ENCODE measurements at regions not wholly inside any gene's neighbourhood (a gene's known extent, or its start where the extent isn't known, plus 50 kb on each side); places are given as distances from the start of the nearest gene placed in this dataset.

DNA sequence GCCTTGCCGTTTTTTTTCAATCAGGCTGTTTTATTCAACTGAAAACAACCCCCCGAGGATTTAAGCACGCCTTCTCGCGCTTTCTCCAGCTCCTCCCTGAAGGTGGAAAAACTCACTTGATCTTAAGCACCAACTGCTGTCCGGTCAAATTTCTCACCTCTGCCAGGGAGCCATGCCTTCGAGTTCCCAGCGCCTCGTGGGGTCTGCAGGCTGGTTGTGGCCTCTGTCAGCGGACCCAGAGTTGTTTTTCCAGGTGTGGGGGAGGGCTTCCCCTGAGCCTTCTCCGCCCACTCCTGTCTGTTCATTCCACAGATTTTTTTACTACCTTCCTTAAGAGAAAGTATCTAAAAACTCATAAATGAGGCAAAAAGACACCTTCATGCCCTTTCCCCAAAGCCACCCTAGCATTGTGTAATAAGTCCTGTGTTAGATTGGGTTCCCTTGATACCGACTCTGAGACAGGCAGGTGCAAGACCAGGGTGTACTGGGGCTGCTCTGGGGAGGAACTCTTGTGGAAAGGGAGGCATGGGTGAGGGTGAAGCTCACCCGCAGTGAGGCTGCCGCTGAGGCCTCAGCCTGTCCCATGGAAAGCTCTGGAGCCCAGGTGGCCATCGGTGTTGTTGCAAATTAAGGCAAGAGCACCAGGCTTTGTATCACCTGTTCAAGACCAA lies 101.6 kb downstream of the AXIN2 start:
- H3K4me1 ChIP-seq (ENCODE audit: control insufficient read depth in 3 of 3, insufficient read depth in 3 of 3, low read length in 3 of 3): peaks cover 14 to 40% (median 37%) of the 10 kb centered on the region in 3 donors
- no peak overlapping the region for H3K4me3 ChIP-seq (ENCODE audit: low read length in 3 of 3)
- no peak overlapping the region for H3K9ac ChIP-seq (ENCODE audit: low read depth in 1 of 3, low read length in 3 of 3)
- no peaks in the 10 kb centered on the region for H3K9me3 ChIP-seq (ENCODE audit: control insufficient read depth in 3 of 3, low read length in 3 of 3)
- peaks cover 0 to 4% (median 3%) of the 10 kb centered on the region in 3 donors for H3K27me3 ChIP-seq (ENCODE audit: control insufficient read depth in 3 of 3, insufficient read depth in 3 of 3, low read length in 3 of 3)
- no peaks in the 10 kb centered on the region for H3K36me3 ChIP-seq (ENCODE audit: control insufficient read depth in 3 of 3, insufficient read depth in 3 of 3, low read length in 3 of 3)
- H3K27ac ChIP-seq (ENCODE audit: low read depth, low read length): no peak overlapping the region

DNA sequence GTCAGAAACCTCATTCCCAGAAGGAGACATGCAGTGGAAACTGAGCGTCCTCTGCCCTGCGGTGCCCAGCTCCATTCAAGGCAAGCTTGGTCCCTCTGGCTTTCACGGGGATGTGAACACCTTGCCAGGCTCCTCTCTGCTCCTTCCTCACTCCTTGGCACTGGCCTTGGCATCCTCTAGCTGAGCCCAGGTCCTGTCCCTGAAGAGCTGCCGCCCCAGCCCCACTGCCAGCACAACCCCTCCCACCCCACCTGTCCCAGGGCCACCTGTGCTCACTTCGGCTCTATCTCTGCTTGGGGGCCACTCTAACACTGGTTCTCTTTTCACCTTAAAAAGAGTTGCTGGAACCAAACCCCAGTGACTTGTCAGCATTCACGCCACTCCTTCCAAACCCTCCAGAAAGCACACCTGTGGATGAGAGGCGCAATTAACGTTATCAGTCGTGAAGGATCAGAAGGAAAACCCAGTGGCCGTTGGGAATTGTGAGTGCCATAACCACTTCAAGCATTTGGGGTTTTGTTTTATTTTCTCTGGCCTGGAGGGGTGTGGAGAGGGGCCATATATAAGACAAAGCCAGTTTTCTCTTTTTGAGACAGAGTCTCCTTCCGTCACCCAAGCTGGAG lies 103.7 kb downstream of the AXIN2 start:
- Histone ChIP-seq H3K4me3 (ENCODE audit: low read length in 3 of 3) (no peak overlapping the region), H3K27me3 (ENCODE audit: control insufficient read depth in 3 of 3, insufficient read depth in 3 of 3, low read length in 3 of 3) (peaks cover 0 to 4% (median 3%) of the 10 kb centered on the region in 3 donors), H3K9me3 (ENCODE audit: control insufficient read depth in 3 of 3, low read length in 3 of 3) (no peaks in the 10 kb centered on the region), H3K36me3 (ENCODE audit: control insufficient read depth in 3 of 3, insufficient read depth in 3 of 3, low read length in 3 of 3) (no peaks in the 10 kb centered on the region), H3K27ac (ENCODE audit: low read depth, low read length) (no peak overlapping the region), H3K4me1 (ENCODE audit: control insufficient read depth in 3 of 3, insufficient read depth in 3 of 3, low read length in 3 of 3) (peaks cover 11 to 31% (median 30%) of the 10 kb centered on the region in 3 donors), H3K9ac (ENCODE audit: low read depth in 1 of 3, low read length in 3 of 3) (no peak overlapping the region)

DNA sequence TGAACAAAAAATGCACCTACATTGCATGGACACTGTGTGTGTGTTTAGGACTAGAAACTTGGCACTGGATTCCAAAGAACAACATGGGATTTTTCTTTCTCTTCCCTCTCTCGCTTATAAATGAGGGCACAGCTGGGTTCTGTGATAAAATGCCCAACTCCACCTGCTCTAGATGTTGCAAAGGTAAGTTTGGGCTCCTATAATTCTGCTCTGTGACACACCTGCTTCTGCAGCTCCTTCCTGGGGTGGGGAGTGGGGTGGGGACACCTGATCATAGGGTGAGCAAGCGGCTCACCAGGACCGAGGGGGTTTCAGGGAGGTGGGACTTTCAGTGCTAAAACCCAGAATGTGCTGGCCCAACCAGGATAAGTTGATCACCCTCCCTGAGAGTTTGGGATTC lies 104.3 kb downstream of the AXIN2 start:
- Histone ChIP-seq H3K4me3 (ENCODE audit: low read length in 3 of 3) (no peak overlapping the region), H3K36me3 (ENCODE audit: control insufficient read depth in 3 of 3, insufficient read depth in 3 of 3, low read length in 3 of 3) (no peaks in the 10 kb centered on the region), H3K4me1 (ENCODE audit: control insufficient read depth in 3 of 3, insufficient read depth in 3 of 3, low read length in 3 of 3) (peaks cover 11 to 31% (median 30%) of the 10 kb centered on the region in 3 donors), H3K27ac (ENCODE audit: low read depth, low read length) (no peak overlapping the region), H3K9me3 (ENCODE audit: control insufficient read depth in 3 of 3, low read length in 3 of 3) (no peaks in the 10 kb centered on the region), H3K9ac (ENCODE audit: low read depth in 1 of 3, low read length in 3 of 3) (peak overlapping the region in 1 of 3 donors; percentile 76), H3K27me3 (ENCODE audit: control insufficient read depth in 3 of 3, insufficient read depth in 3 of 3, low read length in 3 of 3) (peaks cover 0 to 4% (median 3%) of the 10 kb centered on the region in 3 donors)

DNA sequence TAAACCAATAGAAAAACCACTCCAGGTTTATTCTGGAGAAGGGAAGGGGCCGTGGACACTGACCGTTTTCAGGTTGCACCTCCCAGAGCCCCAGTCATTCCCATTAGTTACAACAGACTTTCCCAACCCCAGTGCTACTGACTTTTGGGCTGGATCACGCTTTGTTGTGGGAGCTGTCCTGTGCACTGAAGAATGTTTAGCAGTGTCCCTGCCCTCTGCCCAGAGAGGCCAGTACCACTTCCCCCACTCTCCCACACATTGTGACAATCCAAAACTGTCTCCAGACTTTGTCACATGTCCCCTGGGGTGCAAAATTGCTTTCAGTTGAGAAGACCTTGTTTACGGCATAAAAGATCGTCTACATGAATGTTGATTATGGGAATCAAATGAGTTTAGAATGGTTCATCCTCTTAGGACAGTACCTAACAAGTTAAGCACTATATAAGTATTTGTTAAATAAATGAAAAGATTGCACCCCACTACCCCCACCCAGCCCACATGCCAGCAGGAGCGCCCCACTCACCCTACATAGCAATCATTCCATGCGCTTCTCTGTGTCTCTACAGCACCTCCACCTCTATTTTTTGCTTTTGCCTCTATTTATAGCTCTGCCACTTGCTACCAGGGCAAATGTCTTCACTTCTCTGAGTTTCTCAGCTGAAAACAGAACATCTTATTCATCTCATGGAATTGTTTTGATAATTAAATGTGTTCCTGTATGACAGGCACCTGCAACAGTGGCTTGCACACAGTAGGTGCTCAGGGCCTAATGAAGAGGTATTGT lies 104.9 kb downstream of the AXIN2 start:
- peak overlapping the region; percentile 28 to 64 (median 31) for H3K4me3 ChIP-seq (ENCODE audit: low read length in 3 of 3)
- peaks cover 11 to 31% (median 30%) of the 10 kb centered on the region in 3 donors for H3K4me1 ChIP-seq (ENCODE audit: control insufficient read depth in 3 of 3, insufficient read depth in 3 of 3, low read length in 3 of 3)
- H3K9ac ChIP-seq (ENCODE audit: low read depth in 1 of 3, low read length in 3 of 3): peak overlapping the region; percentile 37 to 76 (median 47)
- no peak overlapping the region for H3K27ac ChIP-seq (ENCODE audit: low read depth, low read length)
- no peaks in the 10 kb centered on the region for H3K36me3 ChIP-seq (ENCODE audit: control insufficient read depth in 3 of 3, insufficient read depth in 3 of 3, low read length in 3 of 3)
- no peaks in the 10 kb centered on the region for H3K9me3 ChIP-seq (ENCODE audit: control insufficient read depth in 3 of 3, low read length in 3 of 3)
- peaks cover 0 to 4% (median 3%) of the 10 kb centered on the region in 3 donors for H3K27me3 ChIP-seq (ENCODE audit: control insufficient read depth in 3 of 3, insufficient read depth in 3 of 3, low read length in 3 of 3)

- peak overlapping the region; percentile 10 for H3K27ac ChIP-seq (ENCODE audit: low read depth, low read length)
- H3K9me3 ChIP-seq (ENCODE audit: control insufficient read depth in 3 of 3, low read length in 3 of 3): no peaks in the 10 kb centered on the region
- peaks cover 11 to 31% (median 30%) of the 10 kb centered on the region in 3 donors for H3K4me1 ChIP-seq (ENCODE audit: control insufficient read depth in 3 of 3, insufficient read depth in 3 of 3, low read length in 3 of 3)
- H3K9ac ChIP-seq (ENCODE audit: low read depth in 1 of 3, low read length in 3 of 3): peak overlapping the region; percentile 37 to 76 (median 47)
- peaks cover 0 to 4% (median 3%) of the 10 kb centered on the region in 3 donors for H3K27me3 ChIP-seq (ENCODE audit: control insufficient read depth in 3 of 3, insufficient read depth in 3 of 3, low read length in 3 of 3)
- no peaks in the 10 kb centered on the region for H3K36me3 ChIP-seq (ENCODE audit: control insufficient read depth in 3 of 3, insufficient read depth in 3 of 3, low read length in 3 of 3)
- H3K4me3 ChIP-seq (ENCODE audit: low read length in 3 of 3): peak overlapping the region; percentile 28 to 64 (median 31)
Observed at GRCh38 chr17:65455972-65456343, 105.5 kb downstream of the AXIN2 start.

DNA sequence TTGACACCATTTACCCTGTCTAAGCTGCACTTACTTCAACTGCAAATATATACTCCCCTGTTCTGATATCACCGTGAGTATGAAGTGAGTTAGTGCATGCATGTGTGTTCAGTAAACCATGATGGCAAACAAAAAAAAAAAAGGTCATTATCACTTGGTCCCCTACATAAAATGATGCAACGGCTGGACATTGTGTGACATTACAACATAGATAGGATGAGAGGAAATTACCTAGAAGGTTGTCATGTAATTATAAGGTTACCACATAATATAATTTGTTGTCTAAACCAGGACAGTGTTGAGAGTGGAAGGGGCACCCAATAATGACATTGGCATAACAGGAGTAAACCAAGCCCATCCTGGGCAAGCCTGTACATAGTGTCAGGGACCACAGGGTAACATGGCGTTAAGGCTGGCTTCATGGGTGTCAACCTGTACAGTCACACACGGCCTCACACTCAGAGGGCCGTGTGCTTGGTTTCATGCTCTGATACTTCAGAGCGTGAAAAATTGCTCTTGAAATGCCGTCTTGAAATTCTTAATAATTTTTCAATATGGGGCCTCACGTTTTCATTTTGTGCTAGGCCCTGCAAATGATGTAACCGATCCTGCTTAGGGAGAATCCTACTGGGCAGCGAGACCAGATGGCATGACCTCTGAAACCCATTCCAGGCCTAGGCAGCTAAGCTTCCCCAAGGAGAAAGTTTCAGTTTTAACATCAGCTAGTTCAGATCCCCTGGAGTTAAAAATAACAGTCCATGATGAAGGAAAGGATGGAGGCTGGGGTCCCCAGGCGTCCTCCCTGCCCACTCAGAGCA lies 106.1 kb downstream of the AXIN2 start:
- Histone ChIP-seq H3K27ac (ENCODE audit: low read depth, low read length) (peak overlapping the region; percentile 10), H3K4me1 (ENCODE audit: control insufficient read depth in 3 of 3, insufficient read depth in 3 of 3, low read length in 3 of 3) (peaks cover 11 to 30% (median 30%) of the 10 kb centered on the region in 3 donors), H3K9me3 (ENCODE audit: control insufficient read depth in 3 of 3, low read length in 3 of 3) (no peaks in the 10 kb centered on the region), H3K9ac (ENCODE audit: low read depth in 1 of 3, low read length in 3 of 3) (peak overlapping the region in 2 of 3 donors; percentile 47 to 76), H3K27me3 (ENCODE audit: control insufficient read depth in 3 of 3, insufficient read depth in 3 of 3, low read length in 3 of 3) (peaks cover 0 to 4% (median 2%) of the 10 kb centered on the region in 3 donors), H3K4me3 (ENCODE audit: low read length in 3 of 3) (peak overlapping the region in 2 of 3 donors; percentile 28 to 64), H3K36me3 (ENCODE audit: control insufficient read depth in 3 of 3, insufficient read depth in 3 of 3, low read length in 3 of 3) (no peaks in the 10 kb centered on the region)

DNA sequence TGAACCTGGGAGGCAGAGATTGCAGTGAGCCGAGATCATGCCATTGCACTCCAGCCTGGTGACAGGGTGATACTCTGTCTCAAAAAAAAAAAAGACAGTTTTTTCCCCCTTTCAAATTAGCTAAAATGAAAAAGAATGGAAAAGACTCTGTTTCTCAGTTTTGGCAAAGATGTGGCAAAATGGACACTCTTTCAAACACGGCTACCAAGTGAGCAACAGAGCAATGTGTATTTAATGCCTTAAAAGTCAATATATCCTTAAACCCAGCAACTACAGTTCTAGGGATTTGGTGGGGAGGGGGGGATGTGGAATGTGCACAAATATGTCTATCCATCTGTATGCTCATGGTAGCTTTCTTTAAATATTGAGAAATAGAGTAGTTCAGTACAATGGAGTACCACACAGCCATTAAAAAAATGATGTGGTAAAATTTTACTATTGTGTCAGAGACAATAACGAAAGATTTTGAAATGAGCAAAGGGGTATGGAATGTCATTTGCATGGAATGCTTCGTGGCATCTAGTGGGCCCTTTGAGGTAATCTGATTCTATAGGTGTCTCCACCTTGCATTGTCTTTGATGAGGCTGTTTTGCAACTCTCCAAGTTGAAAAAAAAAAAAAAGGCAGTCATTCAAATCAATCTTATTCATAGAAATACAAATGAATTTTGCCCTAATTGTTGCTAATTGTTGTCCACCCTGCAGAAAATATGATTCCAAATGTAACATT lies 108.1 kb downstream of the AXIN2 start:
- H3K36me3 ChIP-seq (ENCODE audit: control insufficient read depth in 3 of 3, insufficient read depth in 3 of 3, low read length in 3 of 3): no peaks in the 10 kb centered on the region
- peaks cover 13 to 26% (median 24%) of the 10 kb centered on the region in 3 donors for H3K4me1 ChIP-seq (ENCODE audit: control insufficient read depth in 3 of 3, insufficient read depth in 3 of 3, low read length in 3 of 3)
- H3K9me3 ChIP-seq (ENCODE audit: control insufficient read depth in 3 of 3, low read length in 3 of 3): no peaks in the 10 kb centered on the region
- H3K4me3 ChIP-seq (ENCODE audit: low read length in 3 of 3): no peak overlapping the region
- H3K27me3 ChIP-seq (ENCODE audit: control insufficient read depth in 3 of 3, insufficient read depth in 3 of 3, low read length in 3 of 3): no peaks in the 10 kb centered on the region
- H3K27ac ChIP-seq (ENCODE audit: low read depth, low read length): no peak overlapping the region
- H3K9ac ChIP-seq (ENCODE audit: low read depth in 1 of 3, low read length in 3 of 3): no peak overlapping the region

GRCh38 chr17:65449495-65449894 lies 112.0 kb downstream of the AXIN2 start:
- H3K4me3 ChIP-seq (ENCODE audit: low read length in 3 of 3): no peak overlapping the region
- no peaks in the 10 kb centered on the region for H3K27me3 ChIP-seq (ENCODE audit: control insufficient read depth in 3 of 3, insufficient read depth in 3 of 3, low read length in 3 of 3)
- no peaks in the 10 kb centered on the region for H3K36me3 ChIP-seq (ENCODE audit: control insufficient read depth in 3 of 3, insufficient read depth in 3 of 3, low read length in 3 of 3)
- H3K27ac ChIP-seq (ENCODE audit: low read depth, low read length): no peak overlapping the region
- no peak overlapping the region for H3K9ac ChIP-seq (ENCODE audit: low read depth in 1 of 3, low read length in 3 of 3)
- peaks cover 0 to 2% (median 2%) of the 10 kb centered on the region in 3 donors for H3K4me1 ChIP-seq (ENCODE audit: control insufficient read depth in 3 of 3, insufficient read depth in 3 of 3, low read length in 3 of 3)
- no peaks in the 10 kb centered on the region for H3K9me3 ChIP-seq (ENCODE audit: control insufficient read depth in 3 of 3, low read length in 3 of 3)

GRCh38 chr17:65447823-65448222 lies 113.6 kb downstream of the AXIN2 start:
- Histone ChIP-seq H3K9ac (ENCODE audit: low read depth in 1 of 3, low read length in 3 of 3) (no peak overlapping the region), H3K27me3 (ENCODE audit: control insufficient read depth in 3 of 3, insufficient read depth in 3 of 3, low read length in 3 of 3) (no peaks in the 10 kb centered on the region), H3K4me3 (ENCODE audit: low read length in 3 of 3) (no peak overlapping the region), H3K9me3 (ENCODE audit: control insufficient read depth in 3 of 3, low read length in 3 of 3) (no peaks in the 10 kb centered on the region), H3K27ac (ENCODE audit: low read depth, low read length) (no peak overlapping the region), H3K4me1 (ENCODE audit: control insufficient read depth in 3 of 3, insufficient read depth in 3 of 3, low read length in 3 of 3) (peaks cover 0 to 2% (median 2%) of the 10 kb centered on the region in 3 donors), H3K36me3 (ENCODE audit: control insufficient read depth in 3 of 3, insufficient read depth in 3 of 3, low read length in 3 of 3) (no peaks in the 10 kb centered on the region)
